ENCODE measurements at regions not wholly inside any gene's neighbourhood (a gene's known extent, or its start where the extent isn't known, plus 50 kb on each side); places are given as distances from the start of the nearest gene placed in this dataset.

DNA sequence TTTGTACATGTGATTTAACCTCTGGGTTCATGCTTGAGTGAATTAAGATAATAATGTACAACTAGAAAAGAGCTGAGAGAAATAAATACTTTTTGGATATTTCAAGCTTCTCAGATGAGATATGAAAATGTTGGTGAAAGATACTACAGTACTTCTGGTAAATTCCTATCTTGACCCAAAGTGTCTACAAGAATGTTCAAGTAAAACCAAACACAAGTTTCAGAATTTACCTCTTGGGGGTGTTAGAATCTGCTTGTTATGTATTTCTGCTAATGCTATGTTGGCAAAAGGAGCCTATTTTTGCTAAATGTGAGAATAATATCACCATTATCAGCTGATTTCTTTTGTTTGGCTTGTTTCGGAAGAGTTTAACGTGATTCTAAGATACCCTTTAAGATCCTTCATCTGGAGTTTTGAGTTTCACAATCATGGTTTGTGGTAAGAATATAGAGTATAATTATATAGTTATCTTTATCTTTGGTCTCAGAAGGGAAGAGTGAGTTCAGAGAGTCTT, 388.5 kb downstream of the LMO4 start:
- no peaks in the 10 kb centered on the region for H3K27me3 ChIP-seq (replicated peaks; ENCODE audit: insufficient read depth, low read length)
- TF ChIP-seq EZH2phosphoT487 (IDR thresholded peaks at IDR 0.05; ENCODE audit: low read length), result no peak
- no peak for TF ChIP-seq EZH2 (optimal IDR thresholded peaks at IDR 0.05; ENCODE audit: low read depth, low read length)
- TF ChIP-seq, protein P1, sequence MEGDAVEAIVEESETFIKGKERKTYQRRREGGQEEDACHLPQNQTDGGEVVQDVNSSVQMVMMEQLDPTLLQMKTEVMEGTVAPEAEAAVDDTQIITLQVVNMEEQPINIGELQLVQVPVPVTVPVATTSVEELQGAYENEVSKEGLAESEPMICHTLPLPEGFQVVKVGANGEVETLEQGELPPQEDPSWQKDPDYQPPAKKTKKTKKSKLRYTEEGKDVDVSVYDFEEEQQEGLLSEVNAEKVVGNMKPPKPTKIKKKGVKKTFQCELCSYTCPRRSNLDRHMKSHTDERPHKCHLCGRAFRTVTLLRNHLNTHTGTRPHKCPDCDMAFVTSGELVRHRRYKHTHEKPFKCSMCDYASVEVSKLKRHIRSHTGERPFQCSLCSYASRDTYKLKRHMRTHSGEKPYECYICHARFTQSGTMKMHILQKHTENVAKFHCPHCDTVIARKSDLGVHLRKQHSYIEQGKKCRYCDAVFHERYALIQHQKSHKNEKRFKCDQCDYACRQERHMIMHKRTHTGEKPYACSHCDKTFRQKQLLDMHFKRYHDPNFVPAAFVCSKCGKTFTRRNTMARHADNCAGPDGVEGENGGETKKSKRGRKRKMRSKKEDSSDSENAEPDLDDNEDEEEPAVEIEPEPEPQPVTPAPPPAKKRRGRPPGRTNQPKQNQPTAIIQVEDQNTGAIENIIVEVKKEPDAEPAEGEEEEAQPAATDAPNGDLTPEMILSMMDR (IDR thresholded peaks at IDR 0.05; ENCODE audit: low read length), result peak; percentile 24
- peak; percentile 93 for DNase-seq
- H3K9ac ChIP-seq (ENCODE audit: low read length), result no peak overlapping the region
- H3F3A ChIP-seq (ENCODE audit: insufficient read depth, low read length), result peaks cover 23% of the 10 kb centered on the region
- no peak overlapping the region for H3K4me3 ChIP-seq (ENCODE audit: low read length)
- H3K27ac ChIP-seq (ENCODE audit: low read length), result peak overlapping the region; percentile 55; the same call in 1 of the 2 replicates
- no peaks in the 10 kb centered on the region for H3K36me3 ChIP-seq (replicated peaks; ENCODE audit: insufficient read depth, low read length)
- H3K4me1 ChIP-seq (ENCODE audit: low read length), result peaks cover 24% of the 10 kb centered on the region
- H3K4me2 ChIP-seq (ENCODE audit: low read depth, low read length), result peak overlapping the region; percentile 42; the same call in 1 of the 2 replicates
- no peaks in the 10 kb centered on the region for H3K79me2 ChIP-seq (ENCODE audit: low read length)
- no peak overlapping the region for H2AFZ ChIP-seq (ENCODE audit: low read length)
- H4K20me1 ChIP-seq (ENCODE audit: insufficient read depth, low read length), result no peaks in the 10 kb centered on the region
- no peaks in the 10 kb centered on the region for H3K9me3 ChIP-seq (replicated peaks; ENCODE audit: insufficient read depth, low read length)
- H3K9me2 ChIP-seq (replicated peaks; ENCODE audit: insufficient read depth, low read length), result no peaks in the 10 kb centered on the region

DNA sequence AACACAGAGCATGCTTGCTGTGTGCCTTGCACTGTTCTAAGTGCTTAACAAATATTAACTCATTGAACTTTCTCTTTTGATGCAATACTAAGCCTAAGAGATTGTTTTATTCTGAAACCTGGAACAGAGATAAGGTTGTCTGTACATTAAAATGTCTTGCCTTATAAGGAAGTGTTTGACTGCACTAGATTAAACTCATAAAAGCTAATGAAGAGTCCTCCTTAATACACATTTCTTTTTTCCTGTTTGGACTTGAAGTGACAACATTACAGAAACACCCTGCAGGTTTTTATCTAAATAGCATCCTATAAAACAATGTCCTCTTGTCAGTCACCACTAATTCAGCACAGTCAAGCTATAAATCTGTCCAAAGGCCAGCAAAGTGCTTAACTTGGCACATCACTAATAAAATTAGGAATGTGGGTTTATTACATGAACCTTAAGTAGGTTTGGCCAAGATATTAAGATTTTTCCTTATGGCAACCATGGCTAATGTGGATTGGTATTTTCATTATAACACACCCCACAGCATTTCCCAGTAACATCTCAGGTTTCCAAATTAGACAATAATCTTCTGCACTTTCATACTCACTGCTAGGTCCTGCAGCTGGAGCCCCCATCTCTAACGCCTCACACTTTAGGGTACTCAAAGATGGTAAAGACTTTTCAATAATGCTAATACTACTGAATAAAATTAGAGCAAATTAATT, 389.7 kb downstream of the LMO4 start:
- Histone ChIP-seq H3K79me2 (ENCODE audit: low read length) (no peaks in the 10 kb centered on the region), H3K9me2 (replicated peaks; ENCODE audit: insufficient read depth, low read length) (no peaks in the 10 kb centered on the region), H3F3A (ENCODE audit: insufficient read depth, low read length) (peaks cover 23% of the 10 kb centered on the region), H3K36me3 (replicated peaks; ENCODE audit: insufficient read depth, low read length) (no peaks in the 10 kb centered on the region), H2AFZ (ENCODE audit: low read length) (no peak overlapping the region), H3K27ac (ENCODE audit: low read length) (peak overlapping the region; percentile 55; the same call in 1 of the 2 replicates), H3K27me3 (replicated peaks; ENCODE audit: insufficient read depth, low read length) (no peaks in the 10 kb centered on the region), H3K9me3 (replicated peaks; ENCODE audit: insufficient read depth, low read length) (no peaks in the 10 kb centered on the region), H3K4me1 (ENCODE audit: low read length) (peaks cover 24% of the 10 kb centered on the region), H4K20me1 (ENCODE audit: insufficient read depth, low read length) (no peaks in the 10 kb centered on the region), H3K4me3 (ENCODE audit: low read length) (no peak overlapping the region), H3K9ac (ENCODE audit: low read length) (no peak overlapping the region), H3K4me2 (ENCODE audit: low read depth, low read length) (peak overlapping the region; percentile 42)
- no peak for DNase-seq
- TF ChIP-seq, protein P1 (IDR thresholded peaks at IDR 0.05; ENCODE audit: low read length), result no peak
- TF ChIP-seq EZH2phosphoT487 (IDR thresholded peaks at IDR 0.05; ENCODE audit: low read length), result no peak
- no peak for TF ChIP-seq EZH2 (optimal IDR thresholded peaks at IDR 0.05; ENCODE audit: low read depth, low read length)

DNA sequence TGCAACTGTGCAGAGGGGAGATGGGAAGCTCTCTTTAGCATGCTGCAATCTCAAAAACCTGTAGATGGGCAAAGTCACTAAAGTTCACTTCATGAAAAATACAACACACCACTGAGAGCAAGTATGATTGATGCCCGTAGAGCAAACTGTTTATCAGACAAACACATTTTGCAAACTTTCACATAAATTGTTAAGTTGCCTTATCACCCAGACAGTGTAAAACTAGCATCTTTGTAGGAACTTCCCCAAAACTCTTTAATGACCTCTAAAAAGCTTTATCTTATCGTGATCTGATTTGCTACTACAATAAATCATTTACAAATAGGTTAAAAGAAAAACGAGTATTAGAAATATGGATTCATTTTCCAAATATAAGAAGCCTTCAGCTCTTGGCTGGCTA, 391.0 kb downstream of the LMO4 start:
- Histone ChIP-seq H3K36me3 (replicated peaks; ENCODE audit: insufficient read depth, low read length) (no peaks in the 10 kb centered on the region), H3K9me3 (replicated peaks; ENCODE audit: insufficient read depth, low read length) (no peaks in the 10 kb centered on the region), H2AFZ (ENCODE audit: low read length) (no peak overlapping the region), H3K79me2 (ENCODE audit: low read length) (no peaks in the 10 kb centered on the region), H3K9ac (ENCODE audit: low read length) (no peak overlapping the region), H3K4me3 (ENCODE audit: low read length) (no peak overlapping the region), H3K9me2 (replicated peaks; ENCODE audit: insufficient read depth, low read length) (no peaks in the 10 kb centered on the region), H3K27me3 (replicated peaks; ENCODE audit: insufficient read depth, low read length) (no peaks in the 10 kb centered on the region), H3F3A (ENCODE audit: insufficient read depth, low read length) (peaks cover 23% of the 10 kb centered on the region), H3K4me1 (ENCODE audit: low read length) (peaks cover 24% of the 10 kb centered on the region), H4K20me1 (ENCODE audit: insufficient read depth, low read length) (no peaks in the 10 kb centered on the region), H3K27ac (ENCODE audit: low read length) (no peak overlapping the region), H3K4me2 (ENCODE audit: low read depth, low read length) (no peak overlapping the region)
- TF ChIP-seq EZH2 (optimal IDR thresholded peaks at IDR 0.05; ENCODE audit: low read depth, low read length) (no peak), EZH2phosphoT487 (IDR thresholded peaks at IDR 0.05; ENCODE audit: low read length) (no peak)
- TF ChIP-seq, protein P1 (IDR thresholded peaks at IDR 0.05; ENCODE audit: low read length), result no peak
- DNase-seq, result no peak
